ENCODE measurements at regions not wholly inside any gene's neighbourhood (a gene's known extent, or its start where the extent isn't known, plus 50 kb on each side); places are given as distances from the start of the nearest gene placed in this dataset.

DNA sequence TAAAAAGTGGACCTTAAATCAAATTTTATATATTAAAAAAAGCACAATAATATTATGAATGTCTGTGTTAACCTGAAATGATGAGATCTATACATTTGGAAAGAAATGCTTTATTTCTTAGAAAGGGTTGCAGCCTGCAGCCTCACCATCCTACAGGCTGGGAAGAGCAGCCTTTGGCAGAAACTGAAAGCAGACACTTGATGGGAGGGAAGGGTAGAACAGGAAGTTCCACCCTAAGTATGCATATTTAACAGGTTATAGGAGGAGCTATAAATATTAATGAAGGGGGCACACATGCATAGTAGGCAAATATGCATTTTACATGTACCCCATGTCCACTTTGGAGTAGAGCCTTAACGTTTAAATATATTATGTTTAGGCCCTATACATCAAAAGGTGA is 498.0 kb downstream of the FLRT2 start (continued):
- TF ChIP-seq HNF4A (conservative IDR thresholded peaks at IDR 0.05) (no peak), GABPA (IDR thresholded peaks at IDR 0.05 in 1 of 2, conservative IDR thresholded peaks at IDR 0.05 in 1 of 2) (no peak), NR2F2 (IDR thresholded peaks at IDR 0.05) (no peak)
- TF ChIP-seq, protein P1, sequence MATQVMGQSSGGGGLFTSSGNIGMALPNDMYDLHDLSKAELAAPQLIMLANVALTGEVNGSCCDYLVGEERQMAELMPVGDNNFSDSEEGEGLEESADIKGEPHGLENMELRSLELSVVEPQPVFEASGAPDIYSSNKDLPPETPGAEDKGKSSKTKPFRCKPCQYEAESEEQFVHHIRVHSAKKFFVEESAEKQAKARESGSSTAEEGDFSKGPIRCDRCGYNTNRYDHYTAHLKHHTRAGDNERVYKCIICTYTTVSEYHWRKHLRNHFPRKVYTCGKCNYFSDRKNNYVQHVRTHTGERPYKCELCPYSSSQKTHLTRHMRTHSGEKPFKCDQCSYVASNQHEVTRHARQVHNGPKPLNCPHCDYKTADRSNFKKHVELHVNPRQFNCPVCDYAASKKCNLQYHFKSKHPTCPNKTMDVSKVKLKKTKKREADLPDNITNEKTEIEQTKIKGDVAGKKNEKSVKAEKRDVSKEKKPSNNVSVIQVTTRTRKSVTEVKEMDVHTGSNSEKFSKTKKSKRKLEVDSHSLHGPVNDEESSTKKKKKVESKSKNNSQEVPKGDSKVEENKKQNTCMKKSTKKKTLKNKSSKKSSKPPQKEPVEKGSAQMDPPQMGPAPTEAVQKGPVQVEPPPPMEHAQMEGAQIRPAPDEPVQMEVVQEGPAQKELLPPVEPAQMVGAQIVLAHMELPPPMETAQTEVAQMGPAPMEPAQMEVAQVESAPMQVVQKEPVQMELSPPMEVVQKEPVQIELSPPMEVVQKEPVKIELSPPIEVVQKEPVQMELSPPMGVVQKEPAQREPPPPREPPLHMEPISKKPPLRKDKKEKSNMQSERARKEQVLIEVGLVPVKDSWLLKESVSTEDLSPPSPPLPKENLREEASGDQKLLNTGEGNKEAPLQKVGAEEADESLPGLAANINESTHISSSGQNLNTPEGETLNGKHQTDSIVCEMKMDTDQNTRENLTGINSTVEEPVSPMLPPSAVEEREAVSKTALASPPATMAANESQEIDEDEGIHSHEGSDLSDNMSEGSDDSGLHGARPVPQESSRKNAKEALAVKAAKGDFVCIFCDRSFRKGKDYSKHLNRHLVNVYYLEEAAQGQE (IDR thresholded peaks at IDR 0.05) = no peak
- TF ChIP-seq, protein P2, sequence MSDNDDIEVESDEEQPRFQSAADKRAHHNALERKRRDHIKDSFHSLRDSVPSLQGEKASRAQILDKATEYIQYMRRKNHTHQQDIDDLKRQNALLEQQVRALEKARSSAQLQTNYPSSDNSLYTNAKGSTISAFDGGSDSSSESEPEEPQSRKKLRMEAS (IDR thresholded peaks at IDR 0.05) = no peak
- TF ChIP-seq, protein P3, sequence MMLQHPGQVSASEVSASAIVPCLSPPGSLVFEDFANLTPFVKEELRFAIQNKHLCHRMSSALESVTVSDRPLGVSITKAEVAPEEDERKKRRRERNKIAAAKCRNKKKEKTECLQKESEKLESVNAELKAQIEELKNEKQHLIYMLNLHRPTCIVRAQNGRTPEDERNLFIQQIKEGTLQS (IDR thresholded peaks at IDR 0.05) = no peak

DNA sequence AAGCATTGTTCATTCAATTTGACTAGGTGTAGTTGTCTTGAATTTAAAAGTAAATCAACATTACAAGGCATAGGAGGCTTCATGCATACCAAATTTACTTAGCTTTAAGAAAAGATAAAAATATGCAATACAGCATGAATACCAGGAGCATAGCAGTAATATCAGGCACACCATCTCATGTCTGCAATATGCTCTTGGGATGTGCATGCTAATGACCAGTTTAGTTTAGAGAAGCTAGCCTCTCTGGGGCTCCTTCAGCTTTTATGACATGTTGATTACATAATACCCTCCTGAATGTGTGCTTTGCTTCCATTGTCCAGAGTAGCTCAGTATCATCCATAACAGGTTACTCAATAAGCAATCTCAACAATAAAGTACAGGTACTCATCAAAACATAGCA is 497.2 kb downstream of the FLRT2 start:
- Histone ChIP-seq H3K27me3 (ENCODE audit: control insufficient read depth in 4 of 4, insufficient read depth in 4 of 4, low read length in 3 of 4) (no peaks in the 10 kb centered on the region), H3K9me3 (ENCODE audit: control insufficient read depth in 4 of 4, low read length in 3 of 4) (no peaks in the 10 kb centered on the region), H3K9ac (ENCODE audit: low read depth in 1 of 2, low read length in 2 of 2) (no peak overlapping the region), H3K4me3 (ENCODE audit: low read depth in 1 of 3, low read length in 3 of 3) (no peak overlapping the region), H3K4me1 (ENCODE audit: control insufficient read depth in 4 of 4, insufficient read depth in 4 of 4, low read length in 3 of 4) (no peaks in the 10 kb centered on the region), H3K36me3 (ENCODE audit: control insufficient read depth in 4 of 4, insufficient read depth in 3 of 4, low read depth in 1 of 4, low read length in 3 of 4) (no peaks in the 10 kb centered on the region), H3K27ac (ENCODE audit: low read depth in 1 of 2, low read length in 2 of 2) (no peak overlapping the region)
- no peak for TF ChIP-seq FOXA1 (IDR thresholded peaks at IDR 0.05)
- no peak for DNase-seq (ENCODE audit: low spot score)

DNA sequence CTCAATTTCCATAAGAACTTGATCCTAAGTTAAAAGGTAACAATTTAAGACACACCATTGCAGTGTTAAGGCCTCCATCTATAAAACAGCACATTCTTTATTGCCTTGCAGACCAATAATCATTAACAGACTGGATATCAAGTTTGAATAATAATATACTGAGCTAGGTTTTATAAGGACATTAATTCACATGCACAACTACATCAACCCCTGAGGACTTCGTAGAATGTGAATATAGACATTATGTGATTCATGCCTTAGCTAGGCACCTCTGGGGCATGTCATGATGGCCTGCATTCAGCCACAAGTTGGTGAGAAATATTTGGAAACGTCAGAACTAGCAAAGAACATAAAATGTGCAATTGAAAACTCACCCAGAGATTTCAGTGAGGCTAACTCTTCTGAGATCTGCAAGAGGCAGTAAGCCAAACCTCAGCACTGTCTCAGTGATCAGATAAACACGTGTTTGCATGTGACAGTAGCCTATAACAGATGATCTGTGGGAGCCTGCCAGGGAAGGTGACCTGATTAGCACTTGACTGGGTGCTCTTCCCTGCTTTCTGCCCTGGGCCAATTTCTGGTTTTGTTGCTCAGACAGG is 492.2 kb downstream of the FLRT2 start:
- Histone ChIP-seq H3K4me3 (ENCODE audit: low read depth in 1 of 3, low read length in 3 of 3) (no peak overlapping the region), H3K27me3 (ENCODE audit: control insufficient read depth in 4 of 4, insufficient read depth in 4 of 4, low read length in 3 of 4) (no peaks in the 10 kb centered on the region), H3K4me1 (ENCODE audit: control insufficient read depth in 4 of 4, insufficient read depth in 4 of 4, low read length in 3 of 4) (no peaks in the 10 kb centered on the region), H3K36me3 (ENCODE audit: control insufficient read depth in 4 of 4, insufficient read depth in 3 of 4, low read depth in 1 of 4, low read length in 3 of 4) (no peaks in the 10 kb centered on the region), H3K27ac (ENCODE audit: low read depth in 1 of 2, low read length in 2 of 2) (no peak overlapping the region), H3K9me3 (ENCODE audit: control insufficient read depth in 4 of 4, low read length in 3 of 4) (no peaks in the 10 kb centered on the region), H3K9ac (ENCODE audit: low read depth in 1 of 2, low read length in 2 of 2) (no peak overlapping the region)
- 57% methylated on average over 3 of the region's 3 CpGs for WGBS
- TF ChIP-seq EGR1 (IDR thresholded peaks at IDR 0.05; ENCODE audit: low read depth in 2 of 2) (no peak), JUND (IDR thresholded peaks at IDR 0.05) (no peak), NR2F2 (IDR thresholded peaks at IDR 0.05) (no peak), SP1 (IDR thresholded peaks at IDR 0.05) (no peak), FOXA2 (IDR thresholded peaks at IDR 0.05) (no peak)
- TF ChIP-seq, protein P4, sequence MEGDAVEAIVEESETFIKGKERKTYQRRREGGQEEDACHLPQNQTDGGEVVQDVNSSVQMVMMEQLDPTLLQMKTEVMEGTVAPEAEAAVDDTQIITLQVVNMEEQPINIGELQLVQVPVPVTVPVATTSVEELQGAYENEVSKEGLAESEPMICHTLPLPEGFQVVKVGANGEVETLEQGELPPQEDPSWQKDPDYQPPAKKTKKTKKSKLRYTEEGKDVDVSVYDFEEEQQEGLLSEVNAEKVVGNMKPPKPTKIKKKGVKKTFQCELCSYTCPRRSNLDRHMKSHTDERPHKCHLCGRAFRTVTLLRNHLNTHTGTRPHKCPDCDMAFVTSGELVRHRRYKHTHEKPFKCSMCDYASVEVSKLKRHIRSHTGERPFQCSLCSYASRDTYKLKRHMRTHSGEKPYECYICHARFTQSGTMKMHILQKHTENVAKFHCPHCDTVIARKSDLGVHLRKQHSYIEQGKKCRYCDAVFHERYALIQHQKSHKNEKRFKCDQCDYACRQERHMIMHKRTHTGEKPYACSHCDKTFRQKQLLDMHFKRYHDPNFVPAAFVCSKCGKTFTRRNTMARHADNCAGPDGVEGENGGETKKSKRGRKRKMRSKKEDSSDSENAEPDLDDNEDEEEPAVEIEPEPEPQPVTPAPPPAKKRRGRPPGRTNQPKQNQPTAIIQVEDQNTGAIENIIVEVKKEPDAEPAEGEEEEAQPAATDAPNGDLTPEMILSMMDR (IDR thresholded peaks at IDR 0.05; ENCODE audit: low read depth, low read length, missing input control) = no peak
- TF ChIP-seq, protein P2 (IDR thresholded peaks at IDR 0.05) = no peak
- no peak for DNase-seq (ENCODE audit: low spot score)
